SK-N-SH (cell line): ENCODE measurements at regions not wholly inside any gene's neighbourhood (a gene's known extent, or its start where the extent isn't known, plus 50 kb on each side); places are given as distances from the start of the nearest gene placed in this dataset.

Experiments
- CTCF ChIA-PET: fragments of 300-600, 350-600 bp; formaldehyde crosslinking; extraction: SDS; loops from one replicate; lab custom pipeline; 2021; lab: Yijun Ruan, JAX
- POLR2A ChIA-PET: fragments of 350-600 bp; sonication (Branson Sonifier 250); formaldehyde crosslinking; extraction: SDS; loops from one replicate; lab custom pipeline; 2020; ENCODE audit warnings: antibody characterized with exemption, inconsistent platforms; lab: Yijun Ruan, JAX
- DNase-seq: peaks from one replicate; pipeline ENCODE4 v3.0.0; 2012
- H2AFZ ChIP-seq: fragments of 200-600 bp; sonication (generic); 2 replicates; pipeline ENCODE4 v1.8.1; 2016; ENCODE audit warnings: antibody characterized with exemption, mild to moderate bottlenecking, low read depth
- H3F3A ChIP-seq: fragments of 200-600 bp; sonication (generic); replicated peaks from 2 replicates; pipeline ENCODE3; 2016; ENCODE audit warnings: antibody characterized with exemption, mild to moderate bottlenecking; ENCODE audit not compliant: insufficient read depth
- H3K27ac ChIP-seq, 2 experiments: fragments of 200-500 bp in 1 of 2; fragments of 200-600 bp in 1 of 2; sonication (Bioruptor generic) in 1 of 2; sonication (generic), shearing (Covaris generic) in 1 of 2; 2 replicates each; pipeline versions ENCODE4 v1.5.1 to v1.6.1; 2014 to 2016; ENCODE audit warnings: low read depth in 2 of 2, inconsistent platforms in 1 of 2, low read length in 1 of 2, mild to moderate bottlenecking in 1 of 2, mixed read lengths in 1 of 2
- H3K27me3 ChIP-seq: fragments of 200-600 bp; sonication (generic), shearing (Covaris generic); 2 replicates; pipeline ENCODE4 v1.6.1; 2016; ENCODE audit warnings: mixed run types; ENCODE audit not compliant: insufficient read depth
- H3K36me3 ChIP-seq, 2 experiments: fragments of 200-500 bp in 1 of 2; fragments of 200-600 bp in 1 of 2; sonication (Bioruptor generic) in 1 of 2; sonication (generic) in 1 of 2; replicated peaks in 1 of 2; 2 replicates each; pipeline versions ENCODE3 to v1.5.1; 2014 to 2016; ENCODE audit warnings: low read length in 1 of 2, mild to moderate bottlenecking in 1 of 2; ENCODE audit not compliant: insufficient read depth in 2 of 2, control insufficient read depth in 1 of 2
- H3K4me1 ChIP-seq, 2 experiments: fragments of 200-500 bp in 1 of 2; fragments of 200-600 bp in 1 of 2; sonication (Bioruptor generic) in 1 of 2; sonication (generic), shearing (Covaris generic) in 1 of 2; 2 replicates each; pipeline versions ENCODE4 v1.5.1 to v1.6.1; 2014 to 2016; ENCODE audit warnings: low read depth in 1 of 2, low read length in 1 of 2, mixed run types in 1 of 2; ENCODE audit not compliant: insufficient read depth in 2 of 2, control insufficient read depth in 1 of 2
- H3K4me2 ChIP-seq: fragments of 200-600 bp; sonication (generic), shearing (Covaris generic); 2 replicates; pipeline ENCODE4 v1.6.1; 2017; ENCODE audit warnings: mixed run types
- H3K4me3 ChIP-seq, 2 experiments: fragments of 200-500 bp in 1 of 2; fragments of 200-600 bp in 1 of 2; sonication (Bioruptor generic) in 1 of 2; sonication (generic), shearing (Covaris generic) in 1 of 2; 2 replicates each; pipeline versions ENCODE4 v1.5.1 to v1.8.1; 2014 to 2016; ENCODE audit warnings: low read depth in 2 of 2, inconsistent platforms in 1 of 2, low read length in 1 of 2, mild to moderate bottlenecking in 1 of 2, mixed read lengths in 1 of 2, moderate library complexity in 1 of 2
- H3K79me2 ChIP-seq: fragments of 200-600 bp; sonication (generic); 2 replicates; pipeline ENCODE4 v1.8.1; 2017; ENCODE audit warnings: mild to moderate bottlenecking; ENCODE audit not compliant: insufficient read depth
- H3K9ac ChIP-seq: fragments of 200-600 bp; sonication (generic); 2 replicates; pipeline ENCODE4 v1.6.1; 2017; ENCODE audit warnings: mixed run types
- H3K9me2 ChIP-seq: fragments of 200-600 bp; sonication (generic); 2 replicates; pipeline ENCODE4 v1.6.1; 2017; ENCODE audit warnings: mixed run types
- H3K9me3 ChIP-seq: fragments of 200-600 bp; sonication (generic); 2 replicates; pipeline ENCODE4 v1.6.1; 2017; ENCODE audit warnings: mixed run types, mild to moderate bottlenecking, moderate library complexity
- H4K20me1 ChIP-seq: fragments of 200-600 bp; sonication (generic); 2 replicates; pipeline ENCODE4 v1.6.1; 2017; ENCODE audit warnings: mild to moderate bottlenecking, mixed run types; ENCODE audit not compliant: insufficient read depth
- FOSL2 ChIP-seq: IDR thresholded peaks from 2 replicates; pipeline ENCODE4 v1.4.0; 2012; ENCODE audit warnings: low read depth, mild to moderate bottlenecking, moderate library complexity, borderline replicate concordance
- FOXJ3 ChIP-seq: sonication (generic); formaldehyde crosslinking; IDR thresholded peaks from 2 replicates; pipeline ENCODE4 v1.5.1; 2020; ENCODE audit warnings: mild to moderate bottlenecking, missing genetic modification reagents
- GABPA ChIP-seq: IDR thresholded peaks from 2 replicates; pipeline ENCODE4 v1.4.0; 2012; ENCODE audit warnings: low read depth, mild to moderate bottlenecking
- JUND ChIP-seq: IDR thresholded peaks from 2 replicates; pipeline ENCODE4 v1.4.0; 2012
- NFIC ChIP-seq: IDR thresholded peaks from 2 replicates; pipeline ENCODE4 v1.4.0; 2012; ENCODE audit warnings: borderline replicate concordance
- NRF1 ChIP-seq: IDR thresholded peaks from 2 replicates; pipeline ENCODE4 v1.6.1; 2012; ENCODE audit warnings: low read depth, mild to moderate bottlenecking, low read length
- POLR2AphosphoS5 ChIP-seq: IDR thresholded peaks from 2 replicates; pipeline ENCODE4 v1.6.1; 2012; ENCODE audit warnings: low read depth, low read length
- RCOR1 ChIP-seq: fragments of 150-350 bp; IDR thresholded peaks from 2 replicates; pipeline ENCODE4 v1.6.1; 2017; ENCODE audit warnings: antibody characterized with exemption, low read length
- RXRA ChIP-seq: IDR thresholded peaks from 2 replicates; pipeline ENCODE4 v1.4.0; 2012; ENCODE audit warnings: low read depth, mild to moderate bottlenecking, borderline replicate concordance
- TAF1 ChIP-seq: IDR thresholded peaks from 2 replicates; pipeline ENCODE4 v1.6.1; 2012; ENCODE audit warnings: low read depth, mild to moderate bottlenecking, low read length, moderate library complexity, borderline replicate concordance
- TCF12 ChIP-seq: IDR thresholded peaks from 2 replicates; pipeline ENCODE4 v1.4.0; 2012
- TEAD4 ChIP-seq: IDR thresholded peaks from 2 replicates; pipeline ENCODE4 v1.4.0; 2012; ENCODE audit warnings: mild to moderate bottlenecking, borderline replicate concordance; ENCODE audit not compliant: insufficient read depth
- WGBS: methylation state at CpG from one replicate; pipeline ENCODE4 v1.1.6; 2017; ENCODE audit warnings: low lambda C conversion rate; 5-methylcytosine and 5-hydroxymethylcytosine counted together
- TF ChIP-seq, protein P1 (sequence below): IDR thresholded peaks from 2 replicates; pipeline ENCODE4 v1.6.1; 2012; ENCODE audit warnings: mild to moderate bottlenecking, low read depth, low read length, moderate library complexity
- TF ChIP-seq, protein P2 (sequence below): fragments of 150-350 bp; IDR thresholded peaks from 2 replicates; pipeline ENCODE4 v1.6.1; 2016; ENCODE audit warnings: mild to moderate bottlenecking, low read depth, low read length
- TF ChIP-seq, protein P3 (sequence below): fragments of 200-600 bp; sonication (generic); IDR thresholded peaks from 2 replicates; pipeline ENCODE4 v1.6.1; 2017; ENCODE audit warnings: antibody characterized with exemption, mild to moderate bottlenecking, moderate library complexity

DNA sequence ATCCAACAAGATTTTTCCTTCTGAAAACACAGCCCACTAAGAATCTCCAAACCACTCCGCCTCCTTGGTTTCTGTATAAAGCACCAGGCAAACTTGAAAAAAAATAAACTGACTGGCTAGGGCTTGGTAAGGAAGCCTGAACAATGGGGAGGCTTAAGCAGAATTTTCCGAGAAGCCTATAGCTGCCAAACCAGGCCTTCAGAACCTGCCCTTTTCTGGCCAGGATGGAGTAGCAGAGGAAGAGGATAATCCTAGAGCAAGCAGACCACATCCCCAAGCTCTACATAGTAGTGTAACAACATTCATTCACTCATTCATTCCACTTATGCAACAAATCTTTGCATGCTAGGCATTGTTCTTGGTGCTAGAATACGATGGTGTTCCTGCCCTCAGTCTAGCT lies 529.6 kb upstream of the ZEB2 start:
- no peak overlapping the region for H3K27ac ChIP-seq
- no peak overlapping the region for H3K4me3 ChIP-seq
- H3F3A ChIP-seq: no peaks in the 10 kb centered on the region
- ChIA-PET POLR2A (no interaction called here), CTCF (interaction anchor here (0.7 kb wide), 1 partner anchor 428 kb away, joined by 3 read pairs; no protein-coding TSS in a partner anchor)
- H3K4me1 ChIP-seq: peaks cover 0 to 13% of the 10 kb centered on the region in 2 experiments; a peak in 1 of 4 replicates
- no peak overlapping the region for H2AFZ ChIP-seq
- 84% methylated on average over 3 of the region's 3 CpGs for WGBS
- H3K9me3 ChIP-seq: no peaks in the 10 kb centered on the region
- H3K9me2 ChIP-seq: no peaks in the 10 kb centered on the region
- no peaks in the 10 kb centered on the region for H3K79me2 ChIP-seq
- H3K4me2 ChIP-seq: no peak overlapping the region
- H3K9ac ChIP-seq: no peak overlapping the region
- H3K36me3 ChIP-seq: no peaks in the 10 kb centered on the region
- no peaks in the 10 kb centered on the region for H3K27me3 ChIP-seq
- no peak for DNase-seq
- no peaks in the 10 kb centered on the region for H4K20me1 ChIP-seq
- TF ChIP-seq, protein P1, sequence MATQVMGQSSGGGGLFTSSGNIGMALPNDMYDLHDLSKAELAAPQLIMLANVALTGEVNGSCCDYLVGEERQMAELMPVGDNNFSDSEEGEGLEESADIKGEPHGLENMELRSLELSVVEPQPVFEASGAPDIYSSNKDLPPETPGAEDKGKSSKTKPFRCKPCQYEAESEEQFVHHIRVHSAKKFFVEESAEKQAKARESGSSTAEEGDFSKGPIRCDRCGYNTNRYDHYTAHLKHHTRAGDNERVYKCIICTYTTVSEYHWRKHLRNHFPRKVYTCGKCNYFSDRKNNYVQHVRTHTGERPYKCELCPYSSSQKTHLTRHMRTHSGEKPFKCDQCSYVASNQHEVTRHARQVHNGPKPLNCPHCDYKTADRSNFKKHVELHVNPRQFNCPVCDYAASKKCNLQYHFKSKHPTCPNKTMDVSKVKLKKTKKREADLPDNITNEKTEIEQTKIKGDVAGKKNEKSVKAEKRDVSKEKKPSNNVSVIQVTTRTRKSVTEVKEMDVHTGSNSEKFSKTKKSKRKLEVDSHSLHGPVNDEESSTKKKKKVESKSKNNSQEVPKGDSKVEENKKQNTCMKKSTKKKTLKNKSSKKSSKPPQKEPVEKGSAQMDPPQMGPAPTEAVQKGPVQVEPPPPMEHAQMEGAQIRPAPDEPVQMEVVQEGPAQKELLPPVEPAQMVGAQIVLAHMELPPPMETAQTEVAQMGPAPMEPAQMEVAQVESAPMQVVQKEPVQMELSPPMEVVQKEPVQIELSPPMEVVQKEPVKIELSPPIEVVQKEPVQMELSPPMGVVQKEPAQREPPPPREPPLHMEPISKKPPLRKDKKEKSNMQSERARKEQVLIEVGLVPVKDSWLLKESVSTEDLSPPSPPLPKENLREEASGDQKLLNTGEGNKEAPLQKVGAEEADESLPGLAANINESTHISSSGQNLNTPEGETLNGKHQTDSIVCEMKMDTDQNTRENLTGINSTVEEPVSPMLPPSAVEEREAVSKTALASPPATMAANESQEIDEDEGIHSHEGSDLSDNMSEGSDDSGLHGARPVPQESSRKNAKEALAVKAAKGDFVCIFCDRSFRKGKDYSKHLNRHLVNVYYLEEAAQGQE: no peak
- TF ChIP-seq TCF12: no peak
- TF ChIP-seq FOXJ3 (CRISPR knock-in tag): no peak
- TF ChIP-seq RXRA: no peak
- TF ChIP-seq NFIC: no peak
- TF ChIP-seq POLR2AphosphoS5: no peak
- TF ChIP-seq JUND: no peak
- no peak for TF ChIP-seq RCOR1
- no peak for TF ChIP-seq TEAD4
- TF ChIP-seq TAF1: no peak

DNA sequence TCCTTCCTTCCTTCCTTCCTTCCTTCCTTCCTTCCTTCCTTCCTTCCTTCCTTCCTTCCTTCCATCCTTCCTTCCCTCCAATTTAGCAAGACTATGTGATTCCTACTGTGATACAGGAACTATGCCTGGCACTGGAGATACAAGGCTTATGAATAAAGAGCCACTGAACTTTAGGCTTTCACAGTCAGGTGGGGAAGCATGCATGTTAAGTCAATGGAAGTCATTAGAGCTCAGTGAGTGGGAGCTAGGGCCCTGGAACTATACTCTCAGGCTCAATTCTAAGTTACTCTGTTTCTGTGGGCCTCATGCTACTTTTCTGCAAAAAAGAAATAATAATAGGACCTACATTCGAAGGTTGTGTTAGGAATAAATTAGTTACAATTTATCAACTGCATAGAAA lies 527.6 kb upstream of the ZEB2 start:
- no peak for DNase-seq
- CTCF ChIA-PET: no interaction called here

More for the DNA sequence above, 527.6 kb upstream of the ZEB2 start:
- Histone ChIP-seq H3K27me3 (no peaks in the 10 kb centered on the region), H3K9ac (no peak overlapping the region), H3F3A (no peaks in the 10 kb centered on the region), H3K9me3 (no peaks in the 10 kb centered on the region), H3K36me3 (no peaks in the 10 kb centered on the region), H3K4me2 (no peak overlapping the region), H4K20me1 (no peaks in the 10 kb centered on the region), H3K79me2 (no peaks in the 10 kb centered on the region), H3K4me3 (no peak overlapping the region), H2AFZ (no peak overlapping the region), H3K27ac (no peak overlapping the region), H3K9me2 (no peaks in the 10 kb centered on the region), H3K4me1 (peaks cover 0 to 17% of the 10 kb centered on the region in 2 experiments; a peak in 1 of 4 replicates)
- WGBS: 74% methylated on average over 1 of the region's 1 CpG
- TF ChIP-seq NRF1 (no peak), FOXJ3 (CRISPR knock-in tag) (no peak), RXRA (no peak), FOSL2 (no peak), GABPA (no peak), POLR2AphosphoS5 (no peak), JUND (no peak), TEAD4 (no peak), TAF1 (no peak)
- TF ChIP-seq, protein P2, sequence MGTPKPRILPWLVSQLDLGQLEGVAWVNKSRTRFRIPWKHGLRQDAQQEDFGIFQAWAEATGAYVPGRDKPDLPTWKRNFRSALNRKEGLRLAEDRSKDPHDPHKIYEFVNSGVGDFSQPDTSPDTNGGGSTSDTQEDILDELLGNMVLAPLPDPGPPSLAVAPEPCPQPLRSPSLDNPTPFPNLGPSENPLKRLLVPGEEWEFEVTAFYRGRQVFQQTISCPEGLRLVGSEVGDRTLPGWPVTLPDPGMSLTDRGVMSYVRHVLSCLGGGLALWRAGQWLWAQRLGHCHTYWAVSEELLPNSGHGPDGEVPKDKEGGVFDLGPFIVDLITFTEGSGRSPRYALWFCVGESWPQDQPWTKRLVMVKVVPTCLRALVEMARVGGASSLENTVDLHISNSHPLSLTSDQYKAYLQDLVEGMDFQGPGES: no peak
- TF ChIP-seq, protein P3, sequence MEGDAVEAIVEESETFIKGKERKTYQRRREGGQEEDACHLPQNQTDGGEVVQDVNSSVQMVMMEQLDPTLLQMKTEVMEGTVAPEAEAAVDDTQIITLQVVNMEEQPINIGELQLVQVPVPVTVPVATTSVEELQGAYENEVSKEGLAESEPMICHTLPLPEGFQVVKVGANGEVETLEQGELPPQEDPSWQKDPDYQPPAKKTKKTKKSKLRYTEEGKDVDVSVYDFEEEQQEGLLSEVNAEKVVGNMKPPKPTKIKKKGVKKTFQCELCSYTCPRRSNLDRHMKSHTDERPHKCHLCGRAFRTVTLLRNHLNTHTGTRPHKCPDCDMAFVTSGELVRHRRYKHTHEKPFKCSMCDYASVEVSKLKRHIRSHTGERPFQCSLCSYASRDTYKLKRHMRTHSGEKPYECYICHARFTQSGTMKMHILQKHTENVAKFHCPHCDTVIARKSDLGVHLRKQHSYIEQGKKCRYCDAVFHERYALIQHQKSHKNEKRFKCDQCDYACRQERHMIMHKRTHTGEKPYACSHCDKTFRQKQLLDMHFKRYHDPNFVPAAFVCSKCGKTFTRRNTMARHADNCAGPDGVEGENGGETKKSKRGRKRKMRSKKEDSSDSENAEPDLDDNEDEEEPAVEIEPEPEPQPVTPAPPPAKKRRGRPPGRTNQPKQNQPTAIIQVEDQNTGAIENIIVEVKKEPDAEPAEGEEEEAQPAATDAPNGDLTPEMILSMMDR: no peak
- POLR2A ChIA-PET: no interaction called here
